AG09319 (cell line): ENCODE measurements at regions not wholly inside any gene's neighbourhood (a gene's known extent, or its start where the extent isn't known, plus 50 kb on each side); places are given as distances from the start of the nearest gene placed in this dataset.
"Not testable (repeated sequence)": the region's sequence is repeated elsewhere in the genome, so short reads cannot be mapped to it uniquely, and the experiment has no call there.

Source experiments
- DNase-seq: peaks from one replicate; pipeline ENCODE4 v3.0.0-alpha.2; 2010; ENCODE audit warnings: low read depth; ENCODE audit errors: extremely low read depth
- TF ChIP-seq, protein P1 (sequence below): IDR thresholded peaks from 2 replicates; pipeline ENCODE4 v1.5.1; 2011; ENCODE audit warnings: low read depth, mild to moderate bottlenecking, inconsistent platforms, low read length, moderate library complexity

DNA sequence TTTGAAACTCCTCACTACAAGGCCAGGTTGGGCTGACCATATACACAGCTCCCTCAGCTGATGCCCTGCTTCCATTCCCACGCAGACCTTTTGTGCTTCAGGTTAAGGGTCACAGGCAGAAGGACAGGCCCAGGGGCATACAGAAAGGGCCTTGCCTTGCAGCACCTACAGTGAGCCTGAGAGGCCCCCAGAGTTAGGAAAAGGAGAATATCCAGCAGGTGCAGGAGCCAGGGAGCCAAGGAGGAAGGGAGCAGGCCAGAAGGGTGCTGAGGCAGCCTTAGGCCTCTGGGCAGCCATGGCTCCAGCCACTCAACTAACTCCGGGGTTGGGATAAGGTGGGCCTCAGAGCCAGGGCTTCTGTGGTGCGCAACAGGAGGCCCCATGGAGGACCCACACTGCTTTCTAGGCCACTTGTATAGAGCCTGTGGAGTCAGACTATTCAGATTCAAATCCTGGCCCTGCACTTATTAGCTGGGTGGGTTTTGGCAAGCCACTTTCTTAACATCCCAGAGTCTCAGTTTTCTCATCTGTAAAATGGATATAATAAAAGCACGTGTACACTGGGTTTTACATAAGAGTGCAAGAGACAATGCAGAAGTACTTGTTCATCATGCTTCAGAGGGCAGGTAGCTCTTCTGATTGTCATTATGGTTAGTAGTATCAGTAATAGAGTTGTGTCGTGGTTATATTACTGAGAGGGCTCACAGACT lies 214.6 kb upstream of the HAAO start:
- DNase-seq: no peak
- TF ChIP-seq, protein P1, sequence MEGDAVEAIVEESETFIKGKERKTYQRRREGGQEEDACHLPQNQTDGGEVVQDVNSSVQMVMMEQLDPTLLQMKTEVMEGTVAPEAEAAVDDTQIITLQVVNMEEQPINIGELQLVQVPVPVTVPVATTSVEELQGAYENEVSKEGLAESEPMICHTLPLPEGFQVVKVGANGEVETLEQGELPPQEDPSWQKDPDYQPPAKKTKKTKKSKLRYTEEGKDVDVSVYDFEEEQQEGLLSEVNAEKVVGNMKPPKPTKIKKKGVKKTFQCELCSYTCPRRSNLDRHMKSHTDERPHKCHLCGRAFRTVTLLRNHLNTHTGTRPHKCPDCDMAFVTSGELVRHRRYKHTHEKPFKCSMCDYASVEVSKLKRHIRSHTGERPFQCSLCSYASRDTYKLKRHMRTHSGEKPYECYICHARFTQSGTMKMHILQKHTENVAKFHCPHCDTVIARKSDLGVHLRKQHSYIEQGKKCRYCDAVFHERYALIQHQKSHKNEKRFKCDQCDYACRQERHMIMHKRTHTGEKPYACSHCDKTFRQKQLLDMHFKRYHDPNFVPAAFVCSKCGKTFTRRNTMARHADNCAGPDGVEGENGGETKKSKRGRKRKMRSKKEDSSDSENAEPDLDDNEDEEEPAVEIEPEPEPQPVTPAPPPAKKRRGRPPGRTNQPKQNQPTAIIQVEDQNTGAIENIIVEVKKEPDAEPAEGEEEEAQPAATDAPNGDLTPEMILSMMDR: no peak

DNA sequence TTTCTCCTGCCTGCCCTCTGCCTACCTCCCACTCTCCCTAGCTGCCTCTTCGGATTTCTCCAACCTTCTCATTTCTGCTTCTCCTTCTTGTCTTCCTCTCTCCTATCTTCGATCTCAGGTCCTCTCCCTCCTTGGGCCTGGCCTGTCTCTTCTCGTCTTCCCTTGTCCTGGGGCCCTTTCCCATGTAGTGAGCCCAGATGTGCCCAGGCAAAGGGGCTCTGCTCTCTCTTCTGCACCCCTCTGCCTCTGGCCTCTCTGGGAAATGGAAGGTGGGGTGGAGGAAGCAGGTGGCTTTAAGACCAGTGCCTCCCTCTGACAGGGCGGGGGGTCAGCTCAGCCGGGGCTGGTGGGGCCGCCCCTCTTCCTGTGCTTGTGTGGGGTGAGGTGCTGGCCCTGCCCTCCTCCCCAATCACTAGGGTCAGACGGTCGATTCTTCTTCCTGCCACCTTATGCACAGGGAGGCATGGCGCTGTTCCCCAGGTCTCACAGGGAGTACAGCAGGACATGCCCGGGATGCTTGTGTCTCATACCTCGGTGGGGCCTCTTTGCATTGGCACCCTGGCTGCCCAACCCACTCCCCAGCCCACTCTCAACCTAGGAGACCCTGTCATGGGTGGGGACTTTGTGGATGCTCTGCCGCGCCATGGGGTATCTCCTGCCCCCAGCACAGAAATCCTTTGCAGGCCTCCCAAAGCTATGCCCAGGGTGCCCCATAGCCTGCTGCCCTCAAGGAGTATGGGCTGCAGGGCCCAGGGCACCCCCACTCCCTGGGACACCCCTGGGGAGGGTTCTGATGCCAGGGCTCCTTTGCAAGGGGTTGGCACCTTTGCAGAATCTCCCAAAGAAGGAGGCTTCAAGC lies 213.8 kb upstream of the HAAO start:
- TF ChIP-seq, protein P1: no peak
- no peak for DNase-seq

DNA sequence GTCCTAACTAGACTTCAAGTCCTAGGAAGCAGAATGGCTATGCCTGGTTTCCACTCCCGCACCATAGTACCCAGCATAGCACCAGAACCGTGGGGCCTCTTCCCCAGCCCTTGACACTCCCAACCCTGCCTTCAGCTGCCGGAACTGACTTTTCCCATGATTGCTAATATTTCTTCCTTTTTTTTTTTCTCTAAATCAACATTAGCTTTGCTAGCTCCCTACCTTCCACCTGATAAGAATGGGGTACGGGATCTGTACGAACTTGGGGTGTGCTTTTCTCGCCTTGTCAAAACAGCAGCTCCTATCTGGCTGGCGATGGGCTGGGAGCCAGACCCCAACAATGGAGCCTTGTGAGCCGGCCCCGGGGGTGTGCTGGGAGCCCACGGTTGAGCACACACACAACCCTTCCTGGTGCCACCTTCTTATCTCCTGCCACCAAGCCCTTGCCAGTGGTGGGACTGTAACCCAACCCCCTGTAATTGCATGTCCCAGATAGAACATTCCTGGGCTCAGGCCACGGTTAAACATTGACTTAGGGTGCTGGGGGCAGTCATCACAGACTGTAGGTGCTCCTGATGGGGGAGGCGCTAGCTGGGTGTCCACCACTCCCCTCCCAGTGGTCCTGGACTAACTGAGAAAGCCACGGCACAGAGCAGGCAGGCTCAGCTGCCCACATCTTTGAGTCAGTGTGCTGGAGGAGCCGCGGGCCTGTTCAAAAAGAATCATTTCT lies 213.0 kb upstream of the HAAO start:
- TF ChIP-seq, protein P1: no peak
- DNase-seq: no peak

DNA sequence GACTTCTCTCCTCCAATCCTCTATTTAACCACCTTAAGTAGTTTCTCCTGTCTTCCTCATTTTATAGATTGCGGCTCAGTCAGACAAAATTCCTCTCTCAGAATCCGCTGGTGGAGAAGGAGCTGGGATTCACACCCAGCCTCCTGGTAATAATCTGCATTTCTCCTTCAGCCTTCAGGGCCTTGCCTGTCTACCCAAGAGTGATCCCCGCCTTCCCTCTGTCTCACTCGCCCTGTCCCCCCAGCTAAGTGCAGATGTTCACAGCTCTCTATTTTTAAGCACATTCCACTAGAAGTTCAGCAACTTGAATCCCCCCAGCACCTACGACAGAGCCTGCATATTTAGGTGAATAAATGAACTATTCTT lies 212.5 kb upstream of the HAAO start:
- TF ChIP-seq, protein P1: no peak
- DNase-seq: no peak

DNA sequence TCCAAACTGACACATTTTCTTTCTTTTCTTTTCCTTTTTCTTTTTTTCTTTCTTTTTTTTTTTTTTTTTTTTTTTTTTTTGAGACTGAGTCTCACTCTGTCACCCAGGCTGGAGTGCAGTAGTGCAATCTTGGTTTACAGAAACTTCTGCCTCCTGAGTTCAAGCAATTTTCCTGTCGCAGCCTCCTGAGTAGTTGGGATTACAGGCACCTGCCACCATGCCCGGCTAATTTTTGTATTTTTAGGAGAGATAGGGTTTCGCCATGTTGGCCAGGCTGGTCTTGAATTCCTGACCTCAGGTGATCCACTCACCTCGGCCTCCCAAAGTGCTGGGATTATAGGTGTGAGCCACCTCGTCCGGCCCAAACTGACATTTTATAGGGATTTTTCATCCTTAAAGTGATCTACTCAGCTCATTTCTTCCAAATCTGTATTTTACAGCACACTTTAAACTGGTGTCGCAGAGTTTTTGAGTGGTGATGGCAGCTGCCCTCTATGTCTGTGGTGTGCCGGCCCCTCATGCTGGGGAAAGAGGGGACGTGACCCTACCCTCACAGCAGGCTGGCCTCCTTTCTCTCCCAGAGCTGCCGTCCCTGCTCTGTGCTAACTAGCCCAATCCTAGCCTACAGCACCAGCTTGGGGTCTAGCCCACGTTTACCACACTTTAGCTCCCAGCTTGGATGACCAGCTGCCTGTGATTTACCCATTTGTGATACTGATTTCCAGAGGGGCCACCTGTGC lies 211.9 kb upstream of the HAAO start:
- not testable (repeated sequence) for DNase-seq

DNA sequence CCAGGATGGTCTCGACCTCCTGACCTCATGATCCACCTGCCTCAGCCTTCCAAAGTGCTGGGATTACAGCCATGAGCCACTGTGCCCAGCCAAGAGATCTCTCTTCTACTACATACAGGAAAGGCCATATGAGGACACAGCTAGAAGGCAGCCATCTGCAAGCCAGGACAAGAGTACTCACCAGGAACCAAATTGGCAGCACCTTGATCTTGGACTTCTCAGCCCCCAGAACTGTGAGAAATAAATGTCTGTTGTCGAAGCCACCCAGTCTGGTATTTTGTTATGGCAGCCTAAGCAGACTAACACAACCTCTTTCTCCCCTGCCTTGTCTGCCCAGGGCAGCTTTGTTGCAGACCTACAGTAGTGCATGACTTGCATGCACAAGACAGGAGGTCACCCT lies 211.3 kb upstream of the HAAO start:
- TF ChIP-seq, protein P1: no peak
- no peak for DNase-seq

DNA sequence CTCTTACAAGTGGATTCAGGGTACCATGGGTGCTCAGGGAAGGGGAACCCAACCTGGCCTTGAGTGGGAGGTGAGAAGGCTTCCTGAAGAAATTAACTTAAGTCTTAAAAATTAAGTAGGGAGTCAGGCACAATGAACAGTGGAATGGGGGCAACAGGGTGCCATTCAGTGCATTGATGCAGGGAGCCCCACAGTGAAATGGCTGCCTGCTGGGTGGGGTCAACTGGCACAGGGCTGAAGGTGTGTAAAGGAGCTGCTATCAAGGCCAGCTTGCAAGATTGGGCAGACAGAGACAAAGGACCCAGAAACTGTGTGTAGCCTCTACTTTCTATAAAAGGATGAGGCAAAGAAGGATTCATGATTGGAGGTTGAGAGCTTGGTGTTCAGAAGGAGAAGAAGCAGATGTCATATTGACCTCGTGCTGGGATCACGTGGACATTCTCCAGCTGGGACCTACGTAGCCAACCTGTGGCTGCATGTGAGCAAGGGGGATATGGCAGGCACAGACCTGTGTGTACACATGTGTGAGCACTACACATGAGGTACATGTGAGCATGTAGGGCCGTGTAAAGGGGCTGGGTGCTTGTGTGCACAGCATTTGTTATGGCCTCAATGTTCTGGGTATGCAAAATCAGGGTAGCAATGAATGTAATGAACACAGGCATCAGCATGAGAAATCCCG lies 209.5 kb upstream of the HAAO start:
- TF ChIP-seq, protein P1: no peak
- no peak for DNase-seq
